ENCODE measurements at regions not wholly inside any gene's neighbourhood (a gene's known extent, or its start where the extent isn't known, plus 50 kb on each side); places are given as distances from the start of the nearest gene placed in this dataset.

DNA sequence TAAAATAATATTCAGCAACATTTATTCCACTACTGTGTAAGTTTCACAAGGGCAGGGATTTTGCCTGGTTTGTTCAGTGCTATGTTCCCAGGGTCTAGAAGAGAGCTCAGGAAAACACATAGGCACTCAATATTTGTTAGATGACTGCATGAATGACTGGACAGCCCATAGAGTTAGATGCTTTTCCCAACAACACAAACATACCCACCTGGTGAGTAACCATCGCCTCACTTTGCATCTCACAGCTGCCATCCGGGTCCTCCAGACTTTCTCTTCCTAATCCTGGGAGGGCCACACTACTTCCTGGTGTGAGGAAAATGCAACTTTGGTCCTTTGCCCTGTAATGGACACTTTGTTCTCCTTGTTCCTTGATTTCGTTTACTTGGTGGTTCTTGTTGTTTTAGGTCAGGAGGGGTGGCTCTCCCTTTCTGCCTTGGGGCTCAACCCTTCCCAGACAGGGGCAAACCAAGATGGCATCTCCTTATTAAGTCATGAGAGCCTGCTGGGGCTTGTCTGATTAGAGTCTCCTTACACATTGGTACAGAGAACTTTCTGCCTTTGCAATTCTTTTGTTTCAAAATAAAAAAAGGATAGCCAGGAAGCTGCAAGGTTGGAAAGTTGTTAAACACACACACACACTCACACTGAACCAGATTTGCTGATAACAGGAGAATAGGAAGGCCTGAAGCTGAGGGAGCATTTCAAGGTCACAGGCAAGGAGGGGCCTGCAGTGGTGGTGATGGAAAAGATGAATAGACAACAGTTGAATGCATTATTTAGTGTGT, 190.6 kb downstream of the MID1IP1 start:
- Histone ChIP-seq H3K27ac (ENCODE audit: low read length) (no peak overlapping the region), H3K9me2 (replicated peaks; ENCODE audit: insufficient read depth, low read length) (0 out of 2 replicates have a peak, but pooled peaks cover 7% of the 10 kb centered on the region), H3K9me3 (ENCODE audit: low read length) (no peaks in the 10 kb centered on the region), H3K4me3 (ENCODE audit: low read length) (no peak overlapping the region), H3K4me1 (ENCODE audit: low read length) (no peaks in the 10 kb centered on the region), H3K79me2 (ENCODE audit: low read length) (no peaks in the 10 kb centered on the region), H2AFZ (ENCODE audit: low read length) (no peak overlapping the region), H3K9ac (ENCODE audit: low read length) (no peak overlapping the region), H3K27me3 (ENCODE audit: low read length) (no peaks in the 10 kb centered on the region), H3K4me2 (ENCODE audit: low read depth, low read length, poor library complexity, severe bottlenecking) (no peak overlapping the region), H4K20me1 (ENCODE audit: insufficient read depth, low read depth, low read length) (no peaks in the 10 kb centered on the region), H3K36me3 (ENCODE audit: insufficient read depth, low read length) (no peaks in the 10 kb centered on the region)
- no peak for DNase-seq

DNA sequence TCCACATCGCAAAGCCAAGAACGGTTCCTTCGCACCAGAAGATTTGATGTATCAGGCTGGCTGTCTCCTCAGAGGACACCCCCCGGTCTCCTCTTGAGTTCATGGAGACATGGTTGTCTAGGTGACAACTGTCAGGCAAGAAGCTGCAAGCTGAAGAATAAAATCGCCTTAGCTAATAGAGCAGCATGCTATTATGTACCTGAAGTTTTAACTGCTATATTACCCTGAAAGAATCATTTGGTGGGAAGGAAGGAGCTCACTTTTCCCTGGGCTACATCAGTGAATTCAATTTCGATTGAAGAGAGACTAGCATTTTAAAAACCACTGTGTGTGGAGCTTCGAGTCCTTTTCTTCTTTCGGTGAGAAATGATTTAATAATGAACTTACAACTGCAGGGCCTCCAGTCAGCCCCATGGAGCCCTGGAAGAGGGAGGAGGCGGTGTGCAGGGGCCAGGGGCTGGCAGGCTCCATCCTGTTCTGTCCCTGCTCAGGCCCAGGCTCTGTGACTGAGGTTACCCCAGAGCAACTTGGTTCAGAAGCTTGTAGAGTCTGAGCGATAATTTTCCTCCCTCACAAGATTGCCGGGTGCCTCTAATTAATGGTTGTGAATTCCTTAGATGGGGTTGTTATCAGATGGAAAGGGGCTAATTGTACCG, 191.3 kb downstream of the MID1IP1 start:
- Histone ChIP-seq H3K27me3 (ENCODE audit: low read length) (no peaks in the 10 kb centered on the region), H2AFZ (ENCODE audit: low read length) (no peak overlapping the region), H4K20me1 (ENCODE audit: insufficient read depth, low read depth, low read length) (no peaks in the 10 kb centered on the region), H3K4me2 (ENCODE audit: low read depth, low read length, poor library complexity, severe bottlenecking) (no peak overlapping the region), H3K4me1 (ENCODE audit: low read length) (no peaks in the 10 kb centered on the region), H3K9me3 (ENCODE audit: low read length) (no peaks in the 10 kb centered on the region), H3K27ac (ENCODE audit: low read length) (no peak overlapping the region), H3K4me3 (ENCODE audit: low read length) (no peak overlapping the region), H3K36me3 (ENCODE audit: insufficient read depth, low read length) (no peaks in the 10 kb centered on the region), H3K79me2 (ENCODE audit: low read length) (no peaks in the 10 kb centered on the region), H3K9ac (ENCODE audit: low read length) (no peak overlapping the region), H3K9me2 (replicated peaks; ENCODE audit: insufficient read depth, low read length) (0 out of 2 replicates have a peak, but pooled peaks cover 7% of the 10 kb centered on the region)
- no peak for DNase-seq

DNA sequence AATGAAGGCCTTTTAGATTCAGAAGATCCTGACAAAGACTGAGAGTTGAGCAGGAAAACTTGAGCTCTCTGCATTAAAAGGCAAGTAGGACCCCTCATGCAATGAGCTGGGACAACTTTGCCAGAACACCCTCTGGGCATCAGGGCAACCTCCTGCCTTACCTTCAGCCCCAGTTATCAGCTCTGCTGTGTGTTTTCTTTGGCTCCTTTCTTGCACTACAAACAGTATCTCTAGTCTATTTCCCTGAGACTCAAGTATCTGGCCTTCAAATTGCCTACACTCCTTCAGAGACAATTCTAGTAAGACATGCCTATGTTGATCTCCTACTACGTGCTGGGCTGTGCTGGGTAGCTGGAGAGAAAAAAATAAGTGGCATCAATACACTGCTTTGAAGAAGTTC, 192.2 kb downstream of the MID1IP1 start:
- no peaks in the 10 kb centered on the region for H3K27me3 ChIP-seq (ENCODE audit: low read length)
- no peak overlapping the region for H3K4me2 ChIP-seq (ENCODE audit: low read depth, low read length, poor library complexity, severe bottlenecking)
- no peaks in the 10 kb centered on the region for H3K36me3 ChIP-seq (ENCODE audit: insufficient read depth, low read length)
- H3K4me1 ChIP-seq (ENCODE audit: low read length) = no peaks in the 10 kb centered on the region
- H3K79me2 ChIP-seq (ENCODE audit: low read length) = no peaks in the 10 kb centered on the region
- no peak overlapping the region for H3K9ac ChIP-seq (ENCODE audit: low read length)
- H3K27ac ChIP-seq (ENCODE audit: low read length) = no peak overlapping the region
- H2AFZ ChIP-seq (ENCODE audit: low read length) = no peak overlapping the region
- H3K4me3 ChIP-seq (ENCODE audit: low read length) = no peak overlapping the region
- H3K9me2 ChIP-seq (replicated peaks; ENCODE audit: insufficient read depth, low read length) = 0 out of 2 replicates have a peak, but pooled peaks cover 7% of the 10 kb centered on the region
- no peaks in the 10 kb centered on the region for H4K20me1 ChIP-seq (ENCODE audit: insufficient read depth, low read depth, low read length)
- no peaks in the 10 kb centered on the region for H3K9me3 ChIP-seq (ENCODE audit: low read length)
- DNase-seq = no peak

DNA sequence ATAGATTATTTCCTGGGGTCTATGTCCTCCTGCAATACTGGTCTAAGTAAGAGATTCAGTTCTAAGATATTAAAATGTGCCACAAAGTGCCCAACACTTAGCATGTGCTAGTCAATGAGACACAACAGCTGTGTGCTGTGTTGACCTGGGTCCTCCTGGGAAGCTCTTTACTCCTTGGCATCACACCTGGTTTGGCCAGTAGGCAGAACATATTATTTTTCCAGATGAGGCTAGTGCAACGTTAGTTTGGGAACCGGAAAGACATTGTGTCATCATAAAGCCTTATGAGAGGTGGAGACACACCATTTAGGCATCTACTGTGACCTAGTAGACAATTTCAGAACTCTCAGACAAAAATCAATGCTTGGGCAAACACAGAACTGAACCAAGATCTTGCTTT, 197.8 kb downstream of the MID1IP1 start:
- Histone ChIP-seq H3K27me3 (ENCODE audit: low read length) (no peaks in the 10 kb centered on the region), H3K79me2 (ENCODE audit: low read length) (no peaks in the 10 kb centered on the region), H3K4me1 (ENCODE audit: low read length) (no peaks in the 10 kb centered on the region), H3K4me2 (ENCODE audit: low read depth, low read length, poor library complexity, severe bottlenecking) (no peak overlapping the region), H3K9me2 (replicated peaks; ENCODE audit: insufficient read depth, low read length) (0 out of 2 replicates have a peak, but pooled peaks cover 3% of the 10 kb centered on the region), H3K36me3 (ENCODE audit: insufficient read depth, low read length) (no peaks in the 10 kb centered on the region), H4K20me1 (ENCODE audit: insufficient read depth, low read depth, low read length) (no peaks in the 10 kb centered on the region), H3K9ac (ENCODE audit: low read length) (no peak overlapping the region), H3K4me3 (ENCODE audit: low read length) (no peak overlapping the region), H3K27ac (ENCODE audit: low read length) (no peak overlapping the region), H3K9me3 (ENCODE audit: low read length) (no peaks in the 10 kb centered on the region), H2AFZ (ENCODE audit: low read length) (no peak overlapping the region)
- DNase-seq = no peak

DNA sequence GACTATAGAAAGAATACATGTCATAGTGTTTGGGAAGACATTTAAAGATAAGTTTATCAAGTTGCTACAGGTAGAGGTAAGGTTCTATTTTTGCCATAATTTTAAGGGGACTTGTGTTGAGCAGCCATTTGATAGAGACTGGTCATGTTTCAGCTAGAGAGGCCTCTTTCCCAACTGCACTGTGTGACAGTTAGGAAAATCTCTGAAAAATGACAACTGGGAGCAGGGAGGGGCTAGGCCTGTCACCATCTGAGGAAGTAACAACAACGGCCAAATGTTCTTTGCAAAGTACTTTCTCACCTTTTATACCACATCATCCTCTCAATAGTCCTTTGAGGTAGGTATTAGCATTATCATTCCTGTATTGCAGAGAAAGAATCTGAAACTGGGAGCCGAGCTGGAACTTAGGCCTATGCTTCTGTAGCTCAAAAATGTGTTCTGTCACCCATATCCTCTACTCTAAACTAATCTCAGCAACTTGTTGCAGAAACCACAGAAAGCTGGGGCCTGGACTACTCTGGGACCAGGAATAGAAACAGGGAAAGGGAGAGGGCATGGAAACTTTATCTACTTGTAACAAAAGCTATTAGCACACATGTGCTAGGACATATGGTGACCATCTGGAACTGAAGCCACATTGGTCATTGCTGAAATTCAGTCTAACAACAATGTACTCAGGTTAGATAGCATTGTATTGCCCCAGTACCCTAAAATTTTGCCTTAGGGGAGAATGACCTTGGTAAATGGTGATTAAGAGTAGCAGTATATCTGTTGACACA, 198.9 kb downstream of the MID1IP1 start:
- Histone ChIP-seq H3K4me3 (ENCODE audit: low read length) (no peak overlapping the region), H3K27ac (ENCODE audit: low read length) (no peak overlapping the region), H2AFZ (ENCODE audit: low read length) (no peak overlapping the region), H3K79me2 (ENCODE audit: low read length) (no peaks in the 10 kb centered on the region), H3K9me2 (replicated peaks; ENCODE audit: insufficient read depth, low read length) (0 out of 2 replicates have a peak, but pooled peaks cover 3% of the 10 kb centered on the region), H3K4me1 (ENCODE audit: low read length) (no peaks in the 10 kb centered on the region), H3K36me3 (ENCODE audit: insufficient read depth, low read length) (no peaks in the 10 kb centered on the region), H3K27me3 (ENCODE audit: low read length) (no peaks in the 10 kb centered on the region), H3K9ac (ENCODE audit: low read length) (no peak overlapping the region), H4K20me1 (ENCODE audit: insufficient read depth, low read depth, low read length) (no peaks in the 10 kb centered on the region), H3K4me2 (ENCODE audit: low read depth, low read length, poor library complexity, severe bottlenecking) (no peak overlapping the region), H3K9me3 (ENCODE audit: low read length) (no peaks in the 10 kb centered on the region)
- no peak for DNase-seq

DNA sequence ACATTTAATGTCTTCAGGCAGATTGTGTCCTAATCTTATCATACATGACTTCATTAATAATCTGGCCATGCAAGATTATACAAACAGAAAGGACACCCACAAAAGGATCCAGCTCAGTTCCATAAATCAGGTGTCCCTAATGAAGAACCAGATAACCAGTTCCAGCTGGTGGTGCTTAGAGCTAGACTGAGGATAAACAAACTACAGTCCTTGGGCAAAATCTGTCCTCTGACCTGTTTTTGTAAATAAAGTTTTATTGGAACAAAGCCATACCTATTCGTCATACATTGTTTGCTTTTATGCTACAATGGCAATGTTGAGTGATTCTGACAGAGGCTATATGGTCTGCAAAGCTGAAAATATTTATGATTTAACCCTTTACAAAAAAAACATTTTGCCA, 199.5 kb downstream of the MID1IP1 start:
- Histone ChIP-seq H3K79me2 (ENCODE audit: low read length) (no peaks in the 10 kb centered on the region), H3K4me1 (ENCODE audit: low read length) (no peaks in the 10 kb centered on the region), H3K4me3 (ENCODE audit: low read length) (no peak overlapping the region), H4K20me1 (ENCODE audit: insufficient read depth, low read depth, low read length) (no peaks in the 10 kb centered on the region), H3K9me3 (ENCODE audit: low read length) (no peaks in the 10 kb centered on the region), H3K9ac (ENCODE audit: low read length) (no peak overlapping the region), H3K36me3 (ENCODE audit: insufficient read depth, low read length) (no peaks in the 10 kb centered on the region), H2AFZ (ENCODE audit: low read length) (no peak overlapping the region), H3K27ac (ENCODE audit: low read length) (no peak overlapping the region), H3K27me3 (ENCODE audit: low read length) (no peaks in the 10 kb centered on the region), H3K9me2 (replicated peaks; ENCODE audit: insufficient read depth, low read length) (0 out of 2 replicates have a peak, but pooled peaks cover 3% of the 10 kb centered on the region), H3K4me2 (ENCODE audit: low read depth, low read length, poor library complexity, severe bottlenecking) (no peak overlapping the region)
- no peak for DNase-seq

DNA sequence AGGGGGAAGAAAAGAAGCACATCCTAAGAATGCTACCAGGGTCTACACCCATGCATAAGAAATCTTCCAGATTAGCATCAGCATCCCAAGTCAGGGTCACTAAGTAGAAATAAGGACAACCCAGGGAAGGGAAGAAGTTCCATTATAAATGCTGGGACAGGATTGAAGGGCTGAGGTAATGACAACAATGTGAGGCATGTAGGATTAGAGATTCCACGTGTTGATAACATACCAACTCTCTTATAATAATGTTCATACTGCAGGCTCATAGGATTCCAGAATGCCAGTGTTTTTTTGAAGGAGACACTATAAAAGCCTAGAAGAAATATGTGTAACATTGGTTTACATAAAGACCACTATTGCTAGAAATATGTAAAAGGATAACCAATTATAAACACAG, 201.2 kb downstream of the MID1IP1 start:
- H3K4me2 ChIP-seq (ENCODE audit: low read depth, low read length, poor library complexity, severe bottlenecking) = no peak overlapping the region
- H3K9me3 ChIP-seq (ENCODE audit: low read length) = no peaks in the 10 kb centered on the region
- H3K9ac ChIP-seq (ENCODE audit: low read length) = no peak overlapping the region
- no peaks in the 10 kb centered on the region for H3K36me3 ChIP-seq (ENCODE audit: insufficient read depth, low read length)
- no peak overlapping the region for H3K4me3 ChIP-seq (ENCODE audit: low read length)
- no peak for DNase-seq
- H4K20me1 ChIP-seq (ENCODE audit: insufficient read depth, low read depth, low read length) = no peaks in the 10 kb centered on the region
- no peak overlapping the region for H2AFZ ChIP-seq (ENCODE audit: low read length)
- no peaks in the 10 kb centered on the region for H3K9me2 ChIP-seq (replicated peaks; ENCODE audit: insufficient read depth, low read length)
- no peak overlapping the region for H3K27ac ChIP-seq (ENCODE audit: low read length)
- H3K27me3 ChIP-seq (ENCODE audit: low read length) = no peaks in the 10 kb centered on the region
- no peaks in the 10 kb centered on the region for H3K4me1 ChIP-seq (ENCODE audit: low read length)
- H3K79me2 ChIP-seq (ENCODE audit: low read length) = no peaks in the 10 kb centered on the region

DNA sequence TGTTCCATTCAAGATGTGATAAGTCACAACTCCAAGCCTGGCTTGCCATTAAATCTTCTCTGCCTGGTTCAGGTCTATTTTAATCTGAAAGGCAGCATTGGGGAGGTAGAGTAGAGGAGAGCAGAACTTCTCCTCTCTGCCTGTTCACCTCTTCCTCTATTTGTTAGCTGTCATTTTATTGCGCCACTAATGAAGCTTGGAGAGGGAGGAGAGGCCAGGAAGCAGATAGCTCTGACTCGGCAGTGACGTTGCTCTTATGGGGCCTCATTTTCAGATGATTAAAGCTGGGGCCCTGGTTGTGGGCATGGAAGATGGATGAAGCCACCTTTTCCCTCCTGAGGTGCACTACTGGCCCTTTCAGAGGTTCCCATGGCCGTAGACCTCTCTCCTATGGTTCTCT, 207.3 kb downstream of the MID1IP1 start:
- Histone ChIP-seq H3K9ac (ENCODE audit: low read length) (no peak overlapping the region), H3K4me1 (ENCODE audit: low read length) (no peaks in the 10 kb centered on the region), H3K9me2 (replicated peaks; ENCODE audit: insufficient read depth, low read length) (no peaks in the 10 kb centered on the region), H3K4me3 (ENCODE audit: low read length) (no peak overlapping the region), H3K27me3 (ENCODE audit: low read length) (no peaks in the 10 kb centered on the region), H3K79me2 (ENCODE audit: low read length) (no peaks in the 10 kb centered on the region), H3K36me3 (ENCODE audit: insufficient read depth, low read length) (no peaks in the 10 kb centered on the region), H3K4me2 (ENCODE audit: low read depth, low read length, poor library complexity, severe bottlenecking) (no peak overlapping the region), H3K9me3 (ENCODE audit: low read length) (no peaks in the 10 kb centered on the region), H3K27ac (ENCODE audit: low read length) (no peak overlapping the region), H4K20me1 (ENCODE audit: insufficient read depth, low read depth, low read length) (no peaks in the 10 kb centered on the region), H2AFZ (ENCODE audit: low read length) (no peak overlapping the region)
- no peak for DNase-seq

Measured in Karpas-422 (cell line).